ENCODE measurements at regions not wholly inside any gene's neighbourhood (a gene's known extent, or its start where the extent isn't known, plus 50 kb on each side); places are given as distances from the start of the nearest gene placed in this dataset.

DNA sequence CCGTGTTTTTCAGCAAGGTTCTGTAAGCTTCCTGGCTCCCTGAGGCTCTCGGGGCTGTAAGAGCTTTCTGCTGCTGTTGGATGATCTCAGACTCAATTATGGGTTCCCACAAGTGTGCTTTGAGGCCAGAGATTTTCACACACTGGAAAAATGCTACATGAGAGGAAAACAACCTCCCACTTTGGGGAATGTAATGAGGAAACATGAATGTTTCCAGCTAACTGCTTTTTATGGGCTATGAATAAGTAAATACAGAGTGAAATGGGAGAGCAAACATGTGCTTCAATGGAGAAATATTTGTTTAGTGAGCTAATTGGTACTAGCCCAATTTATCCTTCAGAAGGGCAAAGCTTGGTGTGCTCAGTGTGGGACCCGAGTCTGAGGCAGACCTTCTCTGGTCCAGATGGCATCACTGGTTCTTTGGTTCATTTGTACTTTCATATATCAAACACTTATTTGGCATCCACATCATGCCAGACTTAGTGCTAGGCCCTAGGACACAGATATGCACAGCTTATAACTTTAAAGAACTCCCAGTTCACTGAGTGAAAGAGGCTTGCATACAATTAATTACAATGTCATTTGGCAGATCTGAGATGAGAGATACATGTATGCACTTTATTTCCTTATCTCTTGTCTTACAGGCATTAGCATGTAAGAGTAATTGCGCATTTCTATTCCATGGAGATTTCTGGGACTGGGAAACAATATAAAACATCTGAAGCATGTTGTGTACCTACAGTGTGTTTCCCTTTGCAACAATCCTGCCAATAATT, 248.8 kb downstream of the RDH14 start:
- TF ChIP-seq, protein P1, sequence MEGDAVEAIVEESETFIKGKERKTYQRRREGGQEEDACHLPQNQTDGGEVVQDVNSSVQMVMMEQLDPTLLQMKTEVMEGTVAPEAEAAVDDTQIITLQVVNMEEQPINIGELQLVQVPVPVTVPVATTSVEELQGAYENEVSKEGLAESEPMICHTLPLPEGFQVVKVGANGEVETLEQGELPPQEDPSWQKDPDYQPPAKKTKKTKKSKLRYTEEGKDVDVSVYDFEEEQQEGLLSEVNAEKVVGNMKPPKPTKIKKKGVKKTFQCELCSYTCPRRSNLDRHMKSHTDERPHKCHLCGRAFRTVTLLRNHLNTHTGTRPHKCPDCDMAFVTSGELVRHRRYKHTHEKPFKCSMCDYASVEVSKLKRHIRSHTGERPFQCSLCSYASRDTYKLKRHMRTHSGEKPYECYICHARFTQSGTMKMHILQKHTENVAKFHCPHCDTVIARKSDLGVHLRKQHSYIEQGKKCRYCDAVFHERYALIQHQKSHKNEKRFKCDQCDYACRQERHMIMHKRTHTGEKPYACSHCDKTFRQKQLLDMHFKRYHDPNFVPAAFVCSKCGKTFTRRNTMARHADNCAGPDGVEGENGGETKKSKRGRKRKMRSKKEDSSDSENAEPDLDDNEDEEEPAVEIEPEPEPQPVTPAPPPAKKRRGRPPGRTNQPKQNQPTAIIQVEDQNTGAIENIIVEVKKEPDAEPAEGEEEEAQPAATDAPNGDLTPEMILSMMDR (IDR thresholded peaks at IDR 0.05; ENCODE audit: low read length) = no peak
- TF ChIP-seq EZH2 (IDR thresholded peaks at IDR 0.05; ENCODE audit: borderline replicate concordance, low read length) = no peak
